NCI-H774 (cell line): ENCODE measurements at regions not wholly inside any gene's neighbourhood (a gene's known extent, or its start where the extent isn't known, plus 50 kb on each side); places are given as distances from the start of the nearest gene placed in this dataset.

Experiments
- DNase-seq: peaks from one replicate; lab custom pipeline; 2025; lab: John Stamatoyannopoulos, UW

DNA sequence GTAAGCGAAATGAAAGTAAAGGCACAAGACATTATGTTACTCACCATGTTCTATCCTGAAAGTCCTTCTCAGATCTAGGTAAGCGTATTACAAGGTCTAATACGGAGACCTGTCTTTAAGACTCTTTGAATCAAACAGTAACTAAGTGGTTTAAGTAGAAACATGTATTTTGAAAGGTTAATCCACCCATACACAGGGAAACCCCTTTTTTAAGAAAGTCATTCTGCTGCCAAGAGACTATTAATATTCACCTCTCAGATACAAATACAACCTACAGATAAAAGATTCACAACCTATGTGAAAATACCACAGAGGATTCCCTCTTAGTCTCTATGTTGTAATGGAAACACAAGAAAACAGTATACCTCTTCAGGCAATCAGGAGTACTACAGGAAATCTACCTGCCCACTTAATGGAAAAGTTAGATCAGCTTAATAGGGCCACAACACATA, 63.2 kb upstream of the TNIP3 start:
- DNase-seq, result no peak

GRCh38 chr4:121226362-121226761, 62.2 kb upstream of the TNIP3 start:
- DNase-seq, result no peak

- DNase-seq, result no peak
Observed at GRCh38 chr4:121221608-121222007, 57.5 kb upstream of the TNIP3 start.

- no peak for DNase-seq
Observed at GRCh38 chr4:121221201-121221600, 57.1 kb upstream of the TNIP3 start.

GRCh38 chr4:121220698-121221097, 56.6 kb upstream of the TNIP3 start:
- DNase-seq, result no peak

DNA sequence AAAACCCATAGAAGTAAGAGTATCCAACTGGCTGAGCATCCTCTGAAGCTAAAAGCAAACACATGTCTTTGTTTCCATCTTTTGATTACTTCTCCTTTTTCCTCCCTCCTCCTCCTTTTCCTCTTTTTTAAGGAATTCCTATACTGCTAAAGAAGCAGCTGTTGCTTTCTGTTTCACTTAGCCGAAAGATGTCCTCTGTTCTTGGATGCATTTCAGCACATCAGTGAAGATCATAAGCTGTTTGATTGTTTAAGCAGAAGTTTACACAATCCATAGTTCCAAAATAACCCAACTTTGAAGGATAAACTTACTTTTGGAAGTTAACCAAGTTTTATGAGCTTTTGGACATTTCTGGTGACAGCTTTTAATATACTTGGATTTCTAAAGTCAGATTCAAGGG, 55.1 kb upstream of the TNIP3 start:
- DNase-seq, result no peak

GRCh38 chr4:121217351-121217750, 53.2 kb upstream of the TNIP3 start:
- DNase-seq, result no peak

DNA sequence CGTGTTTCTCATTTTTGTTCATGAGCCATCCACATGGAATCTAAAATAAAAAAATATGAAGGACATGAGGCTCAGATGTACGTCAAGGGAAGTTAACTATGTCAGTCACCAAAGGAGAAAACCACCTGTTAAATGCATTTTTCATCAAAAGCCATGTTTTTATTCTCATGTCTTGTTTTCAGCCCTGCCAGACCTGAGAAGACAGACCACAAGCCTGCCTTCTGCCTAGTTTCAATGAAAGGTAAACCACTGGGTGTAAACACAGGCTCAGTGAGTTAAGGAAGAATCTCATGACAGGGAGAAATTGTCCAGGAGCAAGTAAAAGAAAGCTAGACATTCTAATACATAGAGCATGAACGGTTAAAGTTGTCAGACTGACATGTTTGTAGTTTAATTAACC, 52.3 kb upstream of the TNIP3 start:
- no peak for DNase-seq

DNA sequence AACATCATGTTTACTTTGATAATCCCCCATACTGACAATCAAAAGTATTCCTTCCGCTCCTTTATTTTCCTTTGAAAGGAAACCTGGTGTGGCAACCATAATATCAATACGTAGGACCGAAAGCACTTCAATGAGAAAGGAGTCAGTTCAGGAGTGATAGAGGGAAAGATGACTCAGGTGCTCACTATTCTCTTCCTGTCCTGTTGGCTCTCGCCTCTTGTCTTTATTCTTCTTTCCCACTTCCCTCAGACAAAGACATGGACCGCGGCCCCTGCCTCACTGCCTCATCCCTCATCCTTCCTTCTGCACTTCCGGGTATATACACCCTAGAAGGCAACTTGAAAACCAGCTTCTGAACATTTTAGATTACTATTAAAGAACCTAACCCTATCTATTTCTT, 49.8 kb upstream of the TNIP3 start:
- DNase-seq, result no peak
